ENCODE measurements at regions not wholly inside any gene's neighbourhood (a gene's known extent, or its start where the extent isn't known, plus 50 kb on each side); places are given as distances from the start of the nearest gene placed in this dataset.

- Histone ChIP-seq H3K4me3 (replicated peaks in 1 of 3; ENCODE audit: low read depth in 2 of 3, low read length in 3 of 3) (no peak overlapping the region), H3K27ac (ENCODE audit: low read depth in 1 of 2, low read length in 2 of 2) (no peak overlapping the region), H2AFZ (ENCODE audit: insufficient read depth, low read depth, low read length, poor library complexity, severe bottlenecking) (no peak overlapping the region), H3K79me2 (ENCODE audit: insufficient read depth, low read length) (no peaks in the 10 kb centered on the region), H3K9me3 (replicated peaks in 1 of 2; ENCODE audit: control insufficient read depth in 1 of 2, insufficient read depth in 1 of 2, low read length in 2 of 2) (no peaks in the 10 kb centered on the region), H4K20me1 (ENCODE audit: insufficient read depth, low read length) (no peaks in the 10 kb centered on the region), H3K4me1 (ENCODE audit: control insufficient read depth in 1 of 2, insufficient read depth in 2 of 2, low read length in 2 of 2) (no peaks in the 10 kb centered on the region), H3K4me2 (replicated peaks; ENCODE audit: extremely low read depth, low read length, poor library complexity, severe bottlenecking) (no peak overlapping the region), H3K36me3 (replicated peaks in 1 of 2; ENCODE audit: control insufficient read depth in 1 of 2, insufficient read depth in 2 of 2, low read length in 2 of 2) (no peaks in the 10 kb centered on the region), H3K27me3 (ENCODE audit: control insufficient read depth in 2 of 2, insufficient read depth in 2 of 2, low read length in 2 of 2) (no peaks in the 10 kb centered on the region), H3K9ac (ENCODE audit: insufficient read depth, low read length, poor library complexity, severe bottlenecking) (no peak overlapping the region)
- Mint-ChIP-seq H3K27ac (no peak overlapping the region), H3K36me3 (no peaks in the 10 kb centered on the region), H3K9me3 (peaks cover 0 to 3% (median 0%) of the 10 kb centered on the region in 7 donors), H3K4me1 (peaks cover 4% of the 10 kb centered on the region), H3K4me3 (peak overlapping the region in 1 of 2 donors; percentile 37), H3K27me3 (ENCODE audit: low read depth in 3 of 3) (peaks cover 8 to 14% (median 11%) of the 10 kb centered on the region in 3 donors)
- intact Hi-C loops (cut with micrococcal nuclease), result no loop called here
- WGBS (ENCODE audit: insufficient coverage), result 84% methylated on average over 8 of the region's 11 CpGs
- no peak for DNase-seq
- no peak for TF ChIP-seq CTCF (IDR thresholded peaks at IDR 0.05)
These were observed 107.2 kb upstream of the WNT4 start for GRCh38 chr1:22249928-22250680.

GRCh38 chr1:22250724-22251123 lies 107.8 kb upstream of the WNT4 start:
- H3K27me3 ChIP-seq (ENCODE audit: control insufficient read depth in 2 of 2, insufficient read depth in 2 of 2, low read length in 2 of 2), result no peaks in the 10 kb centered on the region
- intact Hi-C loops (cut with micrococcal nuclease), result no loop called here

More at GRCh38 chr1:22250724-22251123, 107.8 kb upstream of the WNT4 start:
- 89% methylated on average over 8 of the region's 11 CpGs for WGBS (ENCODE audit: insufficient coverage)
- Histone ChIP-seq H3K4me3 (replicated peaks in 1 of 3; ENCODE audit: low read depth in 2 of 3, low read length in 3 of 3) (no peak overlapping the region), H3K9ac (ENCODE audit: insufficient read depth, low read length, poor library complexity, severe bottlenecking) (no peak overlapping the region), H3K4me1 (ENCODE audit: control insufficient read depth in 1 of 2, insufficient read depth in 2 of 2, low read length in 2 of 2) (no peaks in the 10 kb centered on the region), H2AFZ (ENCODE audit: insufficient read depth, low read depth, low read length, poor library complexity, severe bottlenecking) (no peak overlapping the region), H3K9me3 (replicated peaks in 1 of 2; ENCODE audit: control insufficient read depth in 1 of 2, insufficient read depth in 1 of 2, low read length in 2 of 2) (no peaks in the 10 kb centered on the region), H4K20me1 (ENCODE audit: insufficient read depth, low read length) (no peaks in the 10 kb centered on the region), H3K79me2 (ENCODE audit: insufficient read depth, low read length) (no peaks in the 10 kb centered on the region), H3K27ac (ENCODE audit: low read depth in 1 of 2, low read length in 2 of 2) (no peak overlapping the region), H3K36me3 (replicated peaks in 1 of 2; ENCODE audit: control insufficient read depth in 1 of 2, insufficient read depth in 2 of 2, low read length in 2 of 2) (no peaks in the 10 kb centered on the region), H3K4me2 (replicated peaks; ENCODE audit: extremely low read depth, low read length, poor library complexity, severe bottlenecking) (no peak overlapping the region)
- no peak for DNase-seq
- H3K27me3 Mint-ChIP-seq (ENCODE audit: low read depth in 3 of 3), result peaks cover 8 to 14% (median 11%) of the 10 kb centered on the region in 3 donors
- H3K27ac Mint-ChIP-seq, result no peak overlapping the region
- TF ChIP-seq CTCF (IDR thresholded peaks at IDR 0.05), result no peak
- peaks cover 4% of the 10 kb centered on the region for H3K4me1 Mint-ChIP-seq
- no peak overlapping the region for H3K4me3 Mint-ChIP-seq
- peaks cover 0 to 3% (median 0%) of the 10 kb centered on the region in 7 donors for H3K9me3 Mint-ChIP-seq
- no peaks in the 10 kb centered on the region for H3K36me3 Mint-ChIP-seq

All from CD14-positive monocyte (primary cell).